ENCODE measurements at regions not wholly inside any gene's neighbourhood (a gene's known extent, or its start where the extent isn't known, plus 50 kb on each side); places are given as distances from the start of the nearest gene placed in this dataset.
"Not testable (repeated sequence)": the region's sequence is repeated elsewhere in the genome, so short reads cannot be mapped to it uniquely, and the experiment has no call there.

DNA sequence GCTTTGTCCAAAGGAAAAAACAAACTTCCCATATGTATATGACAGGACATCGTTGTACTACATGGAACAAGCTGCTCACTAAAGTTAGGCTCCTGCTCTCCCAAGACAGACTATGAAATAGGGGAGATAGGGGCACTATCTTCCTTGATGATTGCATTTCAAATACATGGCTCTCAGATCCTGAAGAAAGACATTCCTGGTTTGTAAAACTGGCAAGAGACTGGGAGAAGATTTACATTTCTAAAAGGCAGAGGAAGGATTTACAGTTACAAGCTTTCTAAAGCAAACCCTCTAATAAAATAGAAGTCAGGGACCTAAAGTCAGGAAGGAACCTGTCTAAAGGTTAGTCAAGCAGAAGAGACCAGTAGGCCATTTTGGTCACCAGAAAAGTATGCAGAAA lies 103.7 kb downstream of the SLC17A6 start:
- DNase-seq (ENCODE audit: low spot score): no peak

DNA sequence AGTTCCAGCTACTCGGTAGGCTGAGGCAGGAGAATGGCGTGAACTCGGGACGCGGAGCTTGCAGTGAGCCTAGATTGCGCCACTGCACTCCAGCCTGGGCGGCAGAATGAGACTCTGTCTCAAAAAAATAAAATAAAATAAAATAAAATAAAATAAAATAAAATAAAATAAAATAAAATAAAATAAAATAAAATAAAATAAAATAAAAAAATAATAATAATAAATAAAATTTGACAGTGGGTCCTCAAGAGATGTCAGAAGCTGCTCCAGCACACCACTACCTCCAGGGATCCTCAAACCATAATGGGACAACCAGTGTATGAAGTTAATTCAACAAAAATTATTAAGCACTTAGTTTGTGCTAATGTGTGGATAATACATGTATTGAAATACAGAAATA lies 97.4 kb downstream of the SLC17A6 start:
- DNase-seq (ENCODE audit: low spot score): not testable (repeated sequence)

DNA sequence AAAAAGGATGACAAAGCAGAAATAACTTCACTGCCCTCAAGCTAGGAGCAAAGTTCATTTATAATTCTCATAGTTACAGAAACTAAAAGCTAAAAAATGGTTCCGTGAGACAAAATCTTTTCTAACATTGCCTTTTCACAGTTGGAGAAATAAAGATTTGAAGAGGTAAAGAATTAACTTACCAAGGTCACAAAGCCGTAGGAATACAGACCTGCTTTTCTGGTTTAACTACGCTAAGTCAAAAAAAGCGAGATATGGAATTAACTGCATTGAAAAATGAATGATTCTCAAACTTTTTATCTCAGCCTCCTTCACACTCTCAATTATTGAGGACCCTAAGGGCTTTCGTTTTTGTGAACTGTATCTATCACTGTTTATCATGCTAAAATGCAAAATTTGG lies 95.3 kb downstream of the SLC17A6 start:
- DNase-seq (ENCODE audit: low spot score): no peak

DNA sequence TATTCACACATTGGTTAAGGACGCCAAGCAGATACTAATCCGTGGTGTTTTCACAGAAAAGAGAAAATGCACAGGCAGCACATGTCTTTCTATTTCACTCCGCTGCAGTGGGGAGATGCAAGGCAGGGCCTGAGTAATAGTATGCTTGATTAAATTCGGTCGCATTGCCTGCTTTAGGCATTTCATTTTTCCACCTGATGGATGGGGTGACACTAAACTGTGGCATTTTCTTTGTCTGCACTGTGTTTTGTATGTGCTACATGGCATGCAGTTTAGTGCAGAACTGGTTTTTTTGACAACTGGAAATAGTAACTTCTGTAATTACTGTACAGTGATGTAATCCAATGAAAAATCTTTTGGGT lies 94.9 kb downstream of the SLC17A6 start:
- DNase-seq (ENCODE audit: low spot score): peak; percentile 1

DNA sequence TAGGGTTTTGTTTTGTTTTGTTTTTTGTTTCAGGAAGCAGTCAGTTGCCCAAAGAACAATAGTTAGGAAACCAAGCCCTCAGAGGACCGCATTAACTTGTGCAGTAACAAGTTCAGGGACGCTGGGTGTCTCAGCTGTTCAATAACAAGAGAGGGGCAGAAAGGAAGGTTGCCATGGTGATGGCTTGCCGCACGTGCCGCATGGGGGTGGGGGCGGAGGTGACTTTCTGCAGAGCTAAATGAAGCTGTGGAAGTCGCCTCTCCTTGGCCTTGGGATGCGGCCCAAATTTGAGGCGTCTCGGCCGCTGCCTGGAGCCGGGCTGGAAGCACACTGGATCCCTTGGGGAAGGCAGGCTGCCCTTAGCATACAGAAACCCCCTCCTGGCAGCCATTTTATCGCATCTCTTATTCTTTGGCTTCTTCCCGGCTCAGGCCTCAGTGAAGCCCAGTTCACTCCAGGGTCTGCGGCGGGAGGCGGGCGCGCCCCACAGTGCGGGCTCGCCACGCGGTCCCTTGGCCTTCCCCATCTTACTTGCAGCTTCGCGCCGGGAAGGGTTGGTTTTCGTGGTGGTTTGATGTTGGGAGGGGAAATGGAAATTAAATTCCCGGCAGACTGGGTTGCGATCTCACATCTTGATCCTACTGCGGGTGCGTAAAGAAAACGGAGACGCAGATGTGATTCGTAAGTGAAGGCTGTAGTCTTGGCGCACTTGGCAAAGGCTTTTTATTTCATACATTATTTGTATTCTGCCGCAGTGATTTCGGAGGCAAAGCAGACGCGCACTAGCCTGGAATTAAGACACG lies 94.3 kb downstream of the SLC17A6 start:
- DNase-seq (ENCODE audit: low spot score): no peak

DNA sequence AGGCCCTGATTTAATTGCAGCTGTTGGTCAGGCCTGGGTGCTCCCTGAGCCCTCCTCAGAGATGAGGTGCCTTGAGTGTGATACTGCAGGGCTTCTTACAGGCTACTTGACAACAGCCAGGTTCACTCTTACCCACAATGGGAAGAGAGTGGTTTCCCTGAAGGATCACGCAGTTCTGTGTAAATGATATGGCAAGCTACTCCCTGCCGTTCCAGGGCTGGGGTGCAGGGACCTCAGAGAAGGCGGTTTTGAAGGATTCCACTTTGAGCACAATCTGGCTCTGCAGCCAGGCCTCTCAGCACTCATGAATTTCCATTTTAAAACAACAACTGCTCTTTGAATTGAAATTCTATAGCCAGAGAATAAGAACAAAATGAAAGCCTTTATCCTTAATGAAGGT lies 92.9 kb downstream of the SLC17A6 start:
- DNase-seq (ENCODE audit: low spot score): no peak

DNA sequence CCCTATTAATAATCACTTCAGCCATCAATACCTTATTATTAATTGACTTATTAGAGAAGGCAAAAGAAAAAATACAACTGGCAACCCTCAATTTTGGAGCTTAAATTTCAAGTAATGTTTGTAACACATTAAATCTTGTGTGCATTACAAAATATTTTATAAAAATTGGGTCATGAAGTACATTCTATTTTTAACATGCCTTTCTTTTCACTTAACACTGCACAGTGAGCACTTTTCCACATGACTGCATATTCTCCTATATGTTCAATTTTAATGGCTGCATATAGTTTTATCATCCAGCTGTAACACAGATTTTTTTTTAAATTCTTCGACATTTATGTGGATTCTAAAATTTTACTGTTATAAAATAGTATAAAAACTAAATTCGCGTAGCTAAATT lies 92.5 kb downstream of the SLC17A6 start:
- no peak for DNase-seq (ENCODE audit: low spot score)

DNA sequence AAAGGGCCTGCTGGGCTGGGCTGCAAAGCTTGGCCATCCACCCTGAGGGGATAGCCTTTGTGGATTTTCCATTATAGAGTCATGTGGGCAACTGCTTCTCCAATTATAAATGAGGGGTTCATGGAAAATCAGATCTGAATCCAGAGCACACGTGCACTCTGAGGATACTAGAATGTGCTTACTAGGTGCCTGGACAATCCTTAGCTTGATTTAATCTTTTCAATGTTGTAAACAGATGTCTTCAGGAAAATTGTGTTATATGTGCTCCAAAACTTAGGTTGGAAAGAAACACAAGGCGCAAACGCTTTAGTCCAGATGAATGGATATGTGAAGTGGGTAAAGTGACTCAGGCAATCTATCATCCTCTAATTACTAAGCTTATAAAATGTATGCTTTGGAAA lies 92.0 kb downstream of the SLC17A6 start:
- no peak for DNase-seq (ENCODE audit: low spot score)

Measured in AG08395 (cell line).